GM18508 (cell line): ENCODE measurements at regions not wholly inside any gene's neighbourhood (a gene's known extent, or its start where the extent isn't known, plus 50 kb on each side); places are given as distances from the start of the nearest gene placed in this dataset.
A peak's percentile ranks its signal among the peaks of the same experiment; 100 is the strongest.

Source experiments
- ATAC-seq: cut with Tn5 transposase; IDR thresholded peaks from one replicate; pipeline ENCODE4 v1.9.1; 2021; ENCODE audit warnings: moderate number of reproducible peaks; ENCODE audit not compliant: insufficient read depth, unreplicated experiment

GRCh38 chr9:23945897-23946296, 119.9 kb upstream of the ELAVL2 start:
- ATAC-seq, result no peak

GRCh38 chr9:23941051-23941450, 115.0 kb upstream of the ELAVL2 start:
- no peak for ATAC-seq

- ATAC-seq, result no peak
These were observed 112.9 kb upstream of the ELAVL2 start for GRCh38 chr9:23938908-23939307.

GRCh38 chr9:23934291-23934906, 108.4 kb upstream of the ELAVL2 start:
- ATAC-seq, result no peak

- ATAC-seq, result no peak
These were observed 107.3 kb upstream of the ELAVL2 start for GRCh38 chr9:23933348-23933747.

GRCh38 chr9:23926368-23926767, 100.3 kb upstream of the ELAVL2 start:
- peak; percentile 73 for ATAC-seq

GRCh38 chr9:23914431-23915003, 88.5 kb upstream of the ELAVL2 start:
- no peak for ATAC-seq

- ATAC-seq, result no peak
These were observed 81.3 kb upstream of the ELAVL2 start for GRCh38 chr9:23907343-23907742.

GRCh38 chr9:23887781-23888180, 61.7 kb upstream of the ELAVL2 start:
- ATAC-seq, result no peak
